ENCODE measurements at regions not wholly inside any gene's neighbourhood (a gene's known extent, or its start where the extent isn't known, plus 50 kb on each side); places are given as distances from the start of the nearest gene placed in this dataset.

DNA sequence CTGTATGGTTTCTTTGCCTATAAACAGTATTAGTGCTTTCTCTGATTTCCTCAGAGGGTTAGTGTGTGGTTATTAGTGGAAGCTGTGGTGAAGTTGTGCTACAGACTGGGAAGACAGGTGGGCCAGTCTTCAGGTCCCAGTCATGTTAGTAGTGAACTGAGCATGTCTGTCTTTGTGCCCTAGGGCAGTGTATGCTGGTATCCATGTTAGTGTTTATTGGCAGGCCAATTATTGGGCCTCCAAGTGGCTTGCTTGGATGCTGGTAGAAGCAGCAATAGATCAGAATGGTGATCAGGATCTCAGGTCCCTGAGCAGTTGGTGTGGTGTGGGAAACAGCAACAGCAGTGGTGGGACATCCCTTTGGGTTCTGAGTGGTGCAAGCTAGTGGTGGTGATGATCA, 137.6 kb downstream of the OTOR start:
- TF ChIP-seq, protein P1, sequence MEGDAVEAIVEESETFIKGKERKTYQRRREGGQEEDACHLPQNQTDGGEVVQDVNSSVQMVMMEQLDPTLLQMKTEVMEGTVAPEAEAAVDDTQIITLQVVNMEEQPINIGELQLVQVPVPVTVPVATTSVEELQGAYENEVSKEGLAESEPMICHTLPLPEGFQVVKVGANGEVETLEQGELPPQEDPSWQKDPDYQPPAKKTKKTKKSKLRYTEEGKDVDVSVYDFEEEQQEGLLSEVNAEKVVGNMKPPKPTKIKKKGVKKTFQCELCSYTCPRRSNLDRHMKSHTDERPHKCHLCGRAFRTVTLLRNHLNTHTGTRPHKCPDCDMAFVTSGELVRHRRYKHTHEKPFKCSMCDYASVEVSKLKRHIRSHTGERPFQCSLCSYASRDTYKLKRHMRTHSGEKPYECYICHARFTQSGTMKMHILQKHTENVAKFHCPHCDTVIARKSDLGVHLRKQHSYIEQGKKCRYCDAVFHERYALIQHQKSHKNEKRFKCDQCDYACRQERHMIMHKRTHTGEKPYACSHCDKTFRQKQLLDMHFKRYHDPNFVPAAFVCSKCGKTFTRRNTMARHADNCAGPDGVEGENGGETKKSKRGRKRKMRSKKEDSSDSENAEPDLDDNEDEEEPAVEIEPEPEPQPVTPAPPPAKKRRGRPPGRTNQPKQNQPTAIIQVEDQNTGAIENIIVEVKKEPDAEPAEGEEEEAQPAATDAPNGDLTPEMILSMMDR (IDR thresholded peaks at IDR 0.05), result no peak
- TF ChIP-seq EP300 (IDR thresholded peaks at IDR 0.05), result no peak

Measured in upper lobe of left lung (tissue), 4 donors.